ENCODE measurements at regions not wholly inside any gene's neighbourhood (a gene's known extent, or its start where the extent isn't known, plus 50 kb on each side); places are given as distances from the start of the nearest gene placed in this dataset.

- no peak overlapping the region for H3K4me3 ChIP-seq (ENCODE audit: low read length in 3 of 3)
- H3K4me1 ChIP-seq (ENCODE audit: control insufficient read depth in 2 of 3, insufficient read depth in 2 of 3, low read depth in 1 of 3, low read length in 3 of 3): no peaks in the 10 kb centered on the region
- H3K27ac ChIP-seq (ENCODE audit: low read depth in 2 of 2, low read length in 2 of 2): no peak overlapping the region
- intact Hi-C loops (cut with DNase I): no loop called here
- FAIRE-seq (no peak), DNase-seq (no peak)
- no peaks in the 10 kb centered on the region for H3K9me3 ChIP-seq (ENCODE audit: control insufficient read depth in 2 of 3, insufficient read depth in 1 of 3, low read length in 3 of 3)
- TF ChIP-seq CTCF (IDR thresholded peaks at IDR 0.05; ENCODE audit: borderline replicate concordance, extremely low read depth, insufficient read depth): no peak
- H3K27me3 ChIP-seq (ENCODE audit: control insufficient read depth, insufficient read depth, low read length): no peaks in the 10 kb centered on the region
- H3K36me3 ChIP-seq (ENCODE audit: control insufficient read depth in 2 of 3, insufficient read depth in 3 of 3, low read length in 3 of 3): no peaks in the 10 kb centered on the region
- no peak overlapping the region for H3K9ac ChIP-seq (ENCODE audit: low read length in 3 of 3)
These were observed 183.7 kb upstream of the NAALADL2 start for GRCh38 chr3:174675406-174675805.

DNA sequence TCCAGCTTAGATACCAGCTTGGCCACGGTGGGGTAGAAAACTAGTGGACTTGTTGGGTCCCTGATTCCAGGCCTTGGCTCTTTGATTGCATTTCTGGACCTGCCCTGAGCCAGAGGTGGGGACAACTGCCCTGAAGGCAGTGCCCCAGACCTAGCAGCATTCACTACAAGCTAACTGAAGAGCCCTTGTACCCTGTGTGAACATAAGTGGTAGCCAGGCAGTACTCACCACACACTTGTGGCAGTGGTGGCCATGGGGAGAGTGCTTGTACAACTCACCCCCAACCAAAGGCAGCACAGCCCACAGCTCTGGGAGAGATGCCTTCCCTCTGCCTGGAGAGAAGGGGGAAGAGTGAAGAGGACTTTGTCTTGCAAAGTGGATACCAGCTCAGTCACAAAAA lies 177.3 kb upstream of the NAALADL2 start:
- no peak overlapping the region for H3K4me3 ChIP-seq (ENCODE audit: low read length in 3 of 3)
- H3K9me3 ChIP-seq (ENCODE audit: control insufficient read depth in 2 of 3, insufficient read depth in 1 of 3, low read length in 3 of 3): no peaks in the 10 kb centered on the region
- no peaks in the 10 kb centered on the region for H3K4me1 ChIP-seq (ENCODE audit: control insufficient read depth in 2 of 3, insufficient read depth in 2 of 3, low read depth in 1 of 3, low read length in 3 of 3)
- TF ChIP-seq CTCF (IDR thresholded peaks at IDR 0.05; ENCODE audit: borderline replicate concordance, extremely low read depth, insufficient read depth): no peak
- no peak overlapping the region for H3K27ac ChIP-seq (ENCODE audit: low read depth in 2 of 2, low read length in 2 of 2)
- no peaks in the 10 kb centered on the region for H3K36me3 ChIP-seq (ENCODE audit: control insufficient read depth in 2 of 3, insufficient read depth in 3 of 3, low read length in 3 of 3)
- intact Hi-C loops (cut with DNase I): no loop called here
- no peaks in the 10 kb centered on the region for H3K27me3 ChIP-seq (ENCODE audit: control insufficient read depth, insufficient read depth, low read length)
- no peak overlapping the region for H3K9ac ChIP-seq (ENCODE audit: low read length in 3 of 3)
- DNase-seq: peak in 1 of 5 donors; percentile 14
- no peak for FAIRE-seq

GRCh38 chr3:174685796-174686195 lies 173.3 kb upstream of the NAALADL2 start:
- no peak for FAIRE-seq
- intact Hi-C loops (cut with DNase I): no loop called here

More at GRCh38 chr3:174685796-174686195, 173.3 kb upstream of the NAALADL2 start:
- TF ChIP-seq CTCF (IDR thresholded peaks at IDR 0.05; ENCODE audit: borderline replicate concordance, extremely low read depth, insufficient read depth): no peak
- Histone ChIP-seq H3K9ac (ENCODE audit: low read length in 3 of 3) (no peak overlapping the region), H3K36me3 (ENCODE audit: control insufficient read depth in 2 of 3, insufficient read depth in 3 of 3, low read length in 3 of 3) (no peaks in the 10 kb centered on the region), H3K9me3 (ENCODE audit: control insufficient read depth in 2 of 3, insufficient read depth in 1 of 3, low read length in 3 of 3) (no peaks in the 10 kb centered on the region), H3K4me1 (ENCODE audit: control insufficient read depth in 2 of 3, insufficient read depth in 2 of 3, low read depth in 1 of 3, low read length in 3 of 3) (no peaks in the 10 kb centered on the region), H3K27me3 (ENCODE audit: control insufficient read depth, insufficient read depth, low read length) (no peaks in the 10 kb centered on the region), H3K27ac (ENCODE audit: low read depth in 2 of 2, low read length in 2 of 2) (no peak overlapping the region), H3K4me3 (ENCODE audit: low read length in 3 of 3) (no peak overlapping the region)
- no peak for DNase-seq

Measured in kidney (tissue), 13 donors.